GM12878 (cell line): ENCODE measurements at regions not wholly inside any gene's neighbourhood (a gene's known extent, or its start where the extent isn't known, plus 50 kb on each side); places are given as distances from the start of the nearest gene placed in this dataset.

Experiments
- MTA2 ChIP-seq: fragments of 450-650 bp; IDR thresholded peaks from 2 replicates; pipeline ENCODE4 v1.6.1; 2016; ENCODE audit warnings: low read depth, mild to moderate bottlenecking, moderate library complexity
- POLR2A ChIP-seq: IDR thresholded peaks from 2 replicates; pipeline ENCODE4 v1.6.1; 2011; ENCODE audit warnings: low read depth, mild to moderate bottlenecking, low read length

- TF ChIP-seq MTA2 (no peak), POLR2A (no peak)
These were observed 73.5 kb upstream of the VIPR2 start for GRCh38 chr7:159218170-159218569.
